HG02623 (cell line): ENCODE measurements at regions not wholly inside any gene's neighbourhood (a gene's known extent, or its start where the extent isn't known, plus 50 kb on each side); places are given as distances from the start of the nearest gene placed in this dataset.
"Not testable (repeated sequence)": the region's sequence is repeated elsewhere in the genome, so short reads cannot be mapped to it uniquely, and the experiment has no call there.

Experiments used
- ATAC-seq: cut with Tn5 transposase; IDR thresholded peaks from one replicate; pipeline ENCODE4 v1.9.1; 2021; ENCODE audit warnings: moderate library complexity; ENCODE audit not compliant: unreplicated experiment

- no peak for ATAC-seq
Measured at GRCh38 chrX:120718969-120719368, 89.1 kb upstream of the C1GALT1C1 start.

GRCh38 chrX:120702337-120702736, 72.5 kb upstream of the C1GALT1C1 start:
- ATAC-seq = not testable (repeated sequence)

GRCh38 chrX:120697053-120697452, 67.2 kb upstream of the C1GALT1C1 start:
- peak; percentile 95 for ATAC-seq

GRCh38 chrX:120692319-120692718, 62.5 kb upstream of the C1GALT1C1 start:
- ATAC-seq = no peak

- ATAC-seq = no peak
Measured at GRCh38 chrX:120690941-120691340, 61.1 kb upstream of the C1GALT1C1 start.

- ATAC-seq = no peak
Measured at GRCh38 chrX:120690344-120690743, 60.5 kb upstream of the C1GALT1C1 start.

- no peak for ATAC-seq
Measured at GRCh38 chrX:120680090-120680489, 50.2 kb upstream of the C1GALT1C1 start.
